MCF 10A (cell line): ENCODE measurements at regions not wholly inside any gene's neighbourhood (a gene's known extent, or its start where the extent isn't known, plus 50 kb on each side); places are given as distances from the start of the nearest gene placed in this dataset.

Source experiments
- BruUV-seq: library from RNA; stranded (reverse); fragments of 400-500 nt; replicated peaks from 2 replicates; lab custom pipeline; 2021; lab: Mats Ljungman, UMichigan
- CTCF ChIA-PET: fragments of 300-600 bp; sonication (Branson Sonifier 250); formaldehyde crosslinking; extraction: SDS; loops from one replicate; lab custom pipeline; 2021; ENCODE audit warnings: antibody characterized with exemption, inconsistent platforms; lab: Yijun Ruan, JAX
- POLR2A ChIA-PET: fragments of 300-600, 350-650 bp; sonication (Branson Sonifier 250); formaldehyde crosslinking; extraction: SDS; loops from one replicate; lab custom pipeline; 2020; ENCODE audit warnings: antibody characterized with exemption, inconsistent platforms; lab: Yijun Ruan, JAX
- DNase-seq: peaks from one replicate; pipeline ENCODE4 v3.0.0-alpha.2; 2018; ENCODE audit not compliant: unreplicated experiment
- H3K27ac Mint-ChIP-seq: one replicate; pipeline ENCODE4 v1.8.0; 2022; ENCODE audit warnings: mild to moderate bottlenecking, low read depth, mixed read lengths; ENCODE audit not compliant: unreplicated experiment
- H3K27me3 Mint-ChIP-seq: one replicate; pipeline ENCODE4 v1.8.0; 2022; ENCODE audit warnings: mixed read lengths; ENCODE audit not compliant: insufficient read depth, unreplicated experiment
- H3K36me3 Mint-ChIP-seq: one replicate; pipeline ENCODE4 v1.8.0; 2022; ENCODE audit warnings: mild to moderate bottlenecking, moderate library complexity, mixed read lengths; ENCODE audit not compliant: insufficient read depth, unreplicated experiment
- H3K4me1 Mint-ChIP-seq: one replicate; pipeline ENCODE4 v1.8.0; 2022; ENCODE audit warnings: mixed read lengths; ENCODE audit not compliant: insufficient read depth, unreplicated experiment
- H3K4me3 Mint-ChIP-seq: one replicate; pipeline ENCODE4 v1.8.0; 2022; ENCODE audit warnings: mild to moderate bottlenecking, moderate library complexity, mixed read lengths; ENCODE audit not compliant: unreplicated experiment
- H3K9me3 Mint-ChIP-seq: one replicate; pipeline ENCODE4 v1.8.0; 2022; ENCODE audit warnings: mixed read lengths; ENCODE audit not compliant: unreplicated experiment
- intact Hi-C: fragments of 100-400 bp; cut with micrococcal nuclease; formaldehyde crosslinking; loops from 2 replicates; pipeline ENCODE4 v1.14.1; 2022
- TF ChIP-seq, protein P1 (sequence below): fragments of 200-600 bp; IDR thresholded peaks from one replicate; pipeline ENCODE4 v1.8.0; 2022; ENCODE audit warnings: antibody characterized with exemption, mild to moderate bottlenecking; ENCODE audit not compliant: unreplicated experiment

DNA sequence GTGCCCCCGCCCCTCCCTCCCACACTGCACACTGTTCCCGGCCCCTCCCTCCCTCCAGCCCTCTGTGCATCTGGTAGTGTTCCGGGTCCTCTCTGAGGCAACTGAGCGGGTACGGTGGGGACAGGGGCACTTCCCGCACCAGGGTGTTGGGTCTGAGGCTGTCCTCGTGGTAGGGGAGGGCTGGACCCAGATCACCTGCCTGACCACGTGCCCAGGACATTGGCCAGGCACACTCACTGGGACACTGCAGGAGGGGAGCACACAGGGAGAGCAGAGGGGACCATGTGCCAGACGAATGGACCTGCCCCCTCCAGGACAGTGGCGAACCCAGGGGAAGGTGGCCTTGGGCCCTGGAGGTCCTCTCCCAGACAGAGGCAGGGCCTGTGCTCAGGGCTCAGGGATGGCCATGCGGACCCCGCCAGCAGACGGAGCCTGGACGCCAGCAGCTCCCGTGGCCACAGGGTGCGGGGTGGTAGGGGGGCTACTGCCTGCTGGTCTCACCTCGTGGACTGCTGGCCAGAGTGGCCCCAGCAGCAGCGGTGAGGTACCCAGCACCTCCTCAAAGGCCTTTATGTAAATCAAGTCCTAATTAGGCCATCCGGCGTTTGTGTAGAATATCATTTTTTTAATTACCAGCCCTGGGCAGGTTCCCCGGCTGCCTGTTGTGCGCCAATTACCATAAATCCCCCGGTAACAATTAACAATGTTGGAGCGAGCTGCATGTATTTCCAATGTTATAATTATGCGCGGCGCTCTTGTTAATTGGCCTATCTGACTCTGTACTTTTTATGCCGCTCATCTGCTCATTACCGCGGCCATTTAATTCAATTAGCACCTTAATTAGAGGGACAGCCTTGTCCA, 106.9 kb downstream of the FAM53A start:
- no TSS peak for BruUV-seq
- H3K4me1 Mint-ChIP-seq = peaks cover 5% of the 10 kb centered on the region
- no peak overlapping the region for H3K27ac Mint-ChIP-seq
- H3K9me3 Mint-ChIP-seq = no peaks in the 10 kb centered on the region
- H3K36me3 Mint-ChIP-seq = no peaks in the 10 kb centered on the region
- H3K4me3 Mint-ChIP-seq = no peak overlapping the region
- intact Hi-C loops = no loop called here
- TF ChIP-seq, protein P1, sequence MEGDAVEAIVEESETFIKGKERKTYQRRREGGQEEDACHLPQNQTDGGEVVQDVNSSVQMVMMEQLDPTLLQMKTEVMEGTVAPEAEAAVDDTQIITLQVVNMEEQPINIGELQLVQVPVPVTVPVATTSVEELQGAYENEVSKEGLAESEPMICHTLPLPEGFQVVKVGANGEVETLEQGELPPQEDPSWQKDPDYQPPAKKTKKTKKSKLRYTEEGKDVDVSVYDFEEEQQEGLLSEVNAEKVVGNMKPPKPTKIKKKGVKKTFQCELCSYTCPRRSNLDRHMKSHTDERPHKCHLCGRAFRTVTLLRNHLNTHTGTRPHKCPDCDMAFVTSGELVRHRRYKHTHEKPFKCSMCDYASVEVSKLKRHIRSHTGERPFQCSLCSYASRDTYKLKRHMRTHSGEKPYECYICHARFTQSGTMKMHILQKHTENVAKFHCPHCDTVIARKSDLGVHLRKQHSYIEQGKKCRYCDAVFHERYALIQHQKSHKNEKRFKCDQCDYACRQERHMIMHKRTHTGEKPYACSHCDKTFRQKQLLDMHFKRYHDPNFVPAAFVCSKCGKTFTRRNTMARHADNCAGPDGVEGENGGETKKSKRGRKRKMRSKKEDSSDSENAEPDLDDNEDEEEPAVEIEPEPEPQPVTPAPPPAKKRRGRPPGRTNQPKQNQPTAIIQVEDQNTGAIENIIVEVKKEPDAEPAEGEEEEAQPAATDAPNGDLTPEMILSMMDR = no peak
- ChIA-PET CTCF (no interaction called here), POLR2A (no interaction called here)
- no peaks in the 10 kb centered on the region for H3K27me3 Mint-ChIP-seq
- DNase-seq = no peak

- CTCF ChIA-PET = no interaction called here
- intact Hi-C loops = no loop called here
- Mint-ChIP-seq H3K4me1 (peaks cover 5% of the 10 kb centered on the region), H3K9me3 (no peaks in the 10 kb centered on the region), H3K4me3 (no peak overlapping the region), H3K27ac (no peak overlapping the region), H3K36me3 (no peaks in the 10 kb centered on the region), H3K27me3 (no peaks in the 10 kb centered on the region)
- TF ChIP-seq, protein P1 = no peak
- DNase-seq = no peak
- POLR2A ChIA-PET = no interaction called here
- BruUV-seq = no TSS peak
These were observed 107.7 kb downstream of the FAM53A start for GRCh38 chr4:1576304-1576960.

DNA sequence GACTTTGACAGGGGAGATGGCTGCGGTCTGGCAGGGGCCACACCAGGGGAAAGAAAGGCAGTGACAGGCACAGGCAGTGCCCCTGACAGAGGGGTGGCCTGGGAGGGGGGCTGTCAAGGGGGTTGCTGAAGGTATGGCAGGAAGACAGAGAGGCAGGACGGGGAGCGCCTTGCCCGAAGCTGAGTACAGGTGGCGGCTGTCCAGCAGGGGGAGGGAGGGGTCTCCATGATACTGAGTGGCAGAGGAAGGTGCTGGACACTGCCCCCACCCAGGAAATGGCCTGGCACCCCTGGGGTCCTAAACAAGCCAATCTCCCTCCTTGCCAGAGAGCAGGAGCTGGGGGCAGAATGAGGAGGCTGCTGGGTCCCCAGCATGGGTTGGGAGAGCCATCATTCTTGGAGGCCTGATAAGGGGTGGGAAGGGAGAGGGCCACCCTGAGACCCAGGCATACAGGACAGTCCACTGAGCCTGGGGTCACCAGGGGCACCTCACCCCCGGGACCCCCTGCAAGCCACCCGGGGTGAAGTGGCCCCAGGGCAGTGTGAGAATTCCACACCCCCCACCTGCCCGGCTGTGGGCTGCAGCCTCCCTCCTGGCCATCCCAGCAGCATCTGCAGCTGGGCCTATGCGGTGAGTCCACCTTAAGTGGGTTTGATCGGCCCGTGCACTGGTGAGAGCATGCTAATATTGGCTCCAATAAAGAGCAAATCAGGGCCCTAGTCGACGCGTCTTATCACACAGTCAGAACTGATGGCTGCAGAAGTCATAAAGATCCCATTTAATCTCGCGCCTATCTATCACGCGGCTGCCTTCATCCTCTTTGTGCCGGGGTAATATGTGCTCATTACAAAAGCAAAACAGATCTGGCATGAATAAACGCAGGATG, 108.5 kb downstream of the FAM53A start:
- Mint-ChIP-seq H3K4me3 (no peak overlapping the region), H3K27ac (no peak overlapping the region), H3K4me1 (peaks cover 5% of the 10 kb centered on the region), H3K27me3 (no peaks in the 10 kb centered on the region), H3K36me3 (no peaks in the 10 kb centered on the region), H3K9me3 (no peaks in the 10 kb centered on the region)
- intact Hi-C loops = no loop called here
- POLR2A ChIA-PET = no interaction called here
- CTCF ChIA-PET = no interaction called here
- BruUV-seq = no TSS peak
- no peak for DNase-seq
- TF ChIP-seq, protein P1 = no peak
